Stimulated activated naive CD8-positive, alpha-beta T cell treated with anti-CD3 and anti-CD28 coated beads, Interleukin-15, amount 100 ng/mL, for 72 hours (primary cell): ENCODE measurements at regions not wholly inside any gene's neighbourhood (a gene's known extent, or its start where the extent isn't known, plus 50 kb on each side); places are given as distances from the start of the nearest gene placed in this dataset.
"Not testable (repeated sequence)": the region's sequence is repeated elsewhere in the genome, so short reads cannot be mapped to it uniquely, and the experiment has no call there.

Experiments used
- ATAC-seq: fragments of 150-1000 bp; cut with Tn5 transposase; 2 replicates; pipeline ENCODE4 v1.10.0; 2021; ENCODE audit warnings: mild to moderate bottlenecking, moderate library complexity
- DNase-seq, 2 donors: peaks; one replicate each; pipeline ENCODE4 v3.0.0; 2021 to 2022
- H3K27ac Mint-ChIP-seq, 2 donors: one replicate each; pipeline ENCODE4 v1.8.0; 2022; ENCODE audit warnings: mild to moderate bottlenecking in 2 of 2, mixed read lengths in 2 of 2, moderate library complexity in 2 of 2
- H3K27me3 Mint-ChIP-seq: one replicate; pipeline ENCODE4 v1.8.0; 2022; ENCODE audit warnings: mixed read lengths
- H3K4me1 Mint-ChIP-seq: one replicate; pipeline ENCODE4 v1.8.0; 2022; ENCODE audit warnings: mild to moderate bottlenecking, mixed read lengths
- H3K4me3 Mint-ChIP-seq, 2 donors: one replicate each; pipeline ENCODE4 v1.8.0; 2022; ENCODE audit warnings: mild to moderate bottlenecking in 2 of 2, mixed read lengths in 2 of 2, moderate library complexity in 1 of 2
- H3K9me3 Mint-ChIP-seq, 2 donors: one replicate each; pipeline ENCODE4 v1.8.0; 2022; ENCODE audit warnings: mixed read lengths in 2 of 2

DNA sequence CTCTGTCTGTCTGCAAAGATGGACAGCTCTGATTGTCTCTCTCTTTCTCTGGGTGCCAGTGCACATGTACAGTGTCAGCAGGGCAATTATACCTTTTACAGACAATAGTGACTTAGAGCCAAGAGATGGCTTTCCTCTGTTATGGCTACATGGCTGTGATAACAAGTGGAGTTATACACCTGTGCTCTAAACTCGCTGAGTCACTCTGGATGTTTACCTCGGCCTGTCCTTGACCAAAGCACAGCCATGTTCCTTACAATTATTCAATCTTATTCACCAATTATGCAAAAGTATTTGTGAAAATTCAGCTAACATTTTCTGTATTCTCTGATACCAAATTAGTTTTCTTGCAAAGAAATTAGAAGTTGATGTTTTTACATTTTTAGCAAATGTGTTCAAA is 475.5 kb upstream of the CCDC196 start:
- Mint-ChIP-seq H3K4me3 (no peak overlapping the region), H3K9me3 (peaks cover 0 to 9% of the 10 kb centered on the region in 2 donors), H3K4me1 (peaks cover 15% of the 10 kb centered on the region), H3K27me3 (no peaks in the 10 kb centered on the region), H3K27ac (no peak overlapping the region)
- no peak for ATAC-seq
- DNase-seq = no peak

DNA sequence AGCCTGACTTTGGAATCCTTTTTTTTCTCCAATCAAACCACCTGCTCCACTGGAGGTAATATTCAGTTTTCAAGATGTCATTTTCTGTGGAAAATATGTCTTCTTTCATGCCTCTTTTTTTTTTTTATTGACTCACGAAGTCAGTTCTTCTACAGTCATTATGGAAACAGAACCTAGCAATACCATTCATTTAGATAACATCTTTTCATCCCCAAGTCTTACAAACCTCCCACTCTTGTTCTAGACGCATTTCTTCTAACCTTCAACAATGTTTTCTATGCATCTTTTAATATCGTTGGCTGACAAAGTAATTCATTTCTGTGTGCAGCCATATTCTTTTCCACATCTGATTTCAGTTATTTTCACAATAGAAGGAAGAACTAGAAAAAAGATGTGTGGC is 474.3 kb upstream of the CCDC196 start:
- H3K27ac Mint-ChIP-seq = no peak overlapping the region
- DNase-seq = no peak

DNA sequence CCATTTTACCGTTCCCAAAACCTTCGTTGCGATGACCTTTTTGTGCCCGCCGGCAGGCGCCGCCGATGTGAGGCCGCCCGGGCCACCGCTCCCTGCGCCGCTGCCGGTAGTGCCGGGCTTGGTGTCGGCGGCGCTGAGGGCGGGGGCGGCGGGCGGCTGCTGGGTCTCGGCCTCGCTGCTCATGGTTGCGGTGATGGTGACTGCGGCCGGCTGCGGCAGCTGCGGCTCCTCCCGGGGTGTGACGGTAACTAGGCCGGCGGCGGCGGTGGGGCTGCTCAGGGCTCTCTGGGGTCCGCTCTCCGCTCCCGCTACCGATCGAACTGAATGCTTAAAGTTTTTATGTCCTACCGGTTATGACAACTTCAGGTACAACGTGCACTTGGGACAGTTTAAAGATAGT is 472.6 kb upstream of the CCDC196 start:
- H3K27me3 Mint-ChIP-seq, H3K27ac Mint-ChIP-seq, H3K4me3 Mint-ChIP-seq, ATAC-seq, DNase-seq: not testable (repeated sequence)
- Mint-ChIP-seq H3K9me3 (peaks cover 8 to 18% of the 10 kb centered on the region in 2 donors), H3K4me1 (peaks cover 15% of the 10 kb centered on the region)

More for the DNA sequence above, 474.3 kb upstream of the CCDC196 start:
- Mint-ChIP-seq H3K4me1 (peaks cover 15% of the 10 kb centered on the region), H3K9me3 (peaks cover 7 to 16% of the 10 kb centered on the region in 2 donors), H3K4me3 (peak overlapping the region in 1 of 2 donors; percentile 31), H3K27me3 (no peaks in the 10 kb centered on the region)
- no peak for ATAC-seq

DNA sequence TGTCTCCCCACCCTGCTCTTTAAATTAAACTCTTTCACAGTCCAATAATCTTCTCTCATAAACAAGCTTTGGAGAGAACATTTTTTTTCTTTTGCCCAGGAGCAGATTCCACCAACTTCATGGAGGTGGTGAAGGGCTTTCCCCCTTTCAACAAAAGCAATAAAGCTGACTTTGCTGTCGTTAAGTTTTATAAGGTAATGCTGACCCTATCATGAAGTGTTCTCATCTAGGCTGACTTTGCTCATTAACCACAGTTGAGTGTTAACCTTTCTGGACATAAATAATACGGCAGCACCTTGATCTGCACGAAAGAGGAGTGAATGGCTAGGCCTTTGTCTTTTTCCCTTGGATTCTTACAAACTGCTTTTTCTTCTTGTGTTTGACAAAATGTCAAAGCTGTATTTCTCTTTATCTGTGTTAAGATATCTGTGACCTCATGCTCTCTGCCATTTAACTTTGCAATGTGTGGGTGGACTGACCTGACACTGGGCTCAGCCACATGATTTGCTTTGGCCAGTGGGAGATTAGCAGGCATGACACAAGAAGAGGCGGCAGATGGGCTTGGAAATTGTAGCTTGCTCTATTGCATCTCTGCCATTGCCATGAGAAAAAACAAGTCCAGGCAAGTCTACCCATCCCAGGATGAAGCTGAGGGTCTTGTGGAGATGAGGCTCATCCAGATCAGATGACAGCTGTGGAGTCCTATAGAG is 470.9 kb upstream of the CCDC196 start:
- DNase-seq (no peak), ATAC-seq (no peak)
- Mint-ChIP-seq H3K4me1 (peaks cover 15% of the 10 kb centered on the region), H3K9me3 (peaks cover 8 to 18% of the 10 kb centered on the region in 2 donors), H3K27ac (no peak overlapping the region), H3K27me3 (no peaks in the 10 kb centered on the region), H3K4me3 (no peak overlapping the region)

DNA sequence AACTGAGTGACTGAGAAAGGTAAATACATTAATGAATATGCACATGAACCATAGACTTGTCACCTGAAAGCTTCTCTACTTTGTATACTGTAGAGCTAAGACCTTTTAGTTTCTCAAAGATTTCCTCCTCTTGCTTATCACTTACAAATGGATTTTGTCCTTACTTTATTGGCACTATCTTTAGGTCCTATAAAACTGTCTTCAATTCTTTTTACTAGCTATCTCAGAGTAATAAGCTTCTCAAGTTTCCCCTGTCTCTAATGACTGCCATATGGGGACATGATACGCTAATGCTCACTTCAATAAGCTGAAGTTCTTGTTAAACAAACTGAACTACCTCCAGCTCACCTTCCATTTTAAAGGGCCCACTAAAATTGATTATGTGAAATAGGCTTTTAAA is 468.2 kb upstream of the CCDC196 start:
- Mint-ChIP-seq H3K4me3 (no peak overlapping the region), H3K4me1 (peaks cover 2% of the 10 kb centered on the region), H3K27ac (no peak overlapping the region), H3K9me3 (peaks cover 8 to 17% of the 10 kb centered on the region in 2 donors), H3K27me3 (no peaks in the 10 kb centered on the region)
- ATAC-seq = no peak
- no peak for DNase-seq

- H3K27me3 Mint-ChIP-seq = no peaks in the 10 kb centered on the region
- no peak overlapping the region for H3K4me3 Mint-ChIP-seq
- no peak for DNase-seq
- no peaks in the 10 kb centered on the region for H3K9me3 Mint-ChIP-seq
- no peaks in the 10 kb centered on the region for H3K4me1 Mint-ChIP-seq
- no peak for ATAC-seq
- peak overlapping the region in 1 of 2 donors; percentile 67 for H3K27ac Mint-ChIP-seq
Observed at GRCh38 chr14:66022526-66022925, 463.6 kb upstream of the CCDC196 start.

GRCh38 chr14:66025779-66026178 is 460.4 kb upstream of the CCDC196 start:
- H3K27me3 Mint-ChIP-seq = no peaks in the 10 kb centered on the region
- ATAC-seq (no peak), DNase-seq (no peak)
- H3K4me1 Mint-ChIP-seq = no peaks in the 10 kb centered on the region
- no peak overlapping the region for H3K27ac Mint-ChIP-seq
- peaks cover 8 to 16% of the 10 kb centered on the region in 2 donors for H3K9me3 Mint-ChIP-seq
- no peak overlapping the region for H3K4me3 Mint-ChIP-seq

DNA sequence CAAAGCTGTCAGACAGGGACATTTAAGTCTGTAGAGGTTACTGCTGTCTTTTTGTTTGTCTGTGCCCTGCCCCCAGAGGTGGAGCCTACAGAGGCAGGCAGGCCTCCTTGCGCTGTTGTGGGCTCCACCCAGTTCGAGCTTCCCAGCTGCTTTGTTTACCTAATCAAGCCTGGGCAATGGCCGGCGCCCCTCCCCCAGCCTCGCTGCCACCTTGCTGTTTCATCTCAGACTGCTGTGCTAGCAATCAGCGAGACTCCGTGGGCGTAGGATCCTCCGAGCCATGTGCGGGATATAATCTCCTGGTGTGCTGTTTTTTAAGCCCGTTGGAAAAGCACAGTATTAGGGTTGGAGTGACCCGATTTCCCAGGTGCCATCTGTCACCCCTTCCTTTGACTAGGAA is 454.2 kb upstream of the CCDC196 start:
- not testable (repeated sequence) for DNase-seq, H3K4me1 Mint-ChIP-seq, ATAC-seq, H3K27ac Mint-ChIP-seq, H3K4me3 Mint-ChIP-seq, H3K27me3 Mint-ChIP-seq
- H3K9me3 Mint-ChIP-seq = peaks cover 17 to 51% of the 10 kb centered on the region in 2 donors

GRCh38 chr14:66032800-66033199 is 453.4 kb upstream of the CCDC196 start:
- H3K4me3 Mint-ChIP-seq = no peak overlapping the region
- H3K27me3 Mint-ChIP-seq = no peaks in the 10 kb centered on the region
- H3K27ac Mint-ChIP-seq = no peak overlapping the region
- no peak for DNase-seq
- no peak for ATAC-seq
- peaks cover 17 to 51% of the 10 kb centered on the region in 2 donors for H3K9me3 Mint-ChIP-seq
- no peaks in the 10 kb centered on the region for H3K4me1 Mint-ChIP-seq

GRCh38 chr14:66036547-66036946 is 449.6 kb upstream of the CCDC196 start:
- ATAC-seq (no peak), DNase-seq (no peak)
- no peaks in the 10 kb centered on the region for H3K4me1 Mint-ChIP-seq
- no peaks in the 10 kb centered on the region for H3K27me3 Mint-ChIP-seq
- H3K4me3 Mint-ChIP-seq = no peak overlapping the region
- no peak overlapping the region for H3K27ac Mint-ChIP-seq
- peaks cover 3 to 28% of the 10 kb centered on the region in 2 donors for H3K9me3 Mint-ChIP-seq

GRCh38 chr14:66037361-66037760 is 448.8 kb upstream of the CCDC196 start:
- H3K4me1 Mint-ChIP-seq = no peaks in the 10 kb centered on the region
- DNase-seq (no peak), ATAC-seq (no peak)
- H3K9me3 Mint-ChIP-seq = peaks cover 3 to 24% of the 10 kb centered on the region in 2 donors
- no peaks in the 10 kb centered on the region for H3K27me3 Mint-ChIP-seq
- no peak overlapping the region for H3K27ac Mint-ChIP-seq
- no peak overlapping the region for H3K4me3 Mint-ChIP-seq

DNA sequence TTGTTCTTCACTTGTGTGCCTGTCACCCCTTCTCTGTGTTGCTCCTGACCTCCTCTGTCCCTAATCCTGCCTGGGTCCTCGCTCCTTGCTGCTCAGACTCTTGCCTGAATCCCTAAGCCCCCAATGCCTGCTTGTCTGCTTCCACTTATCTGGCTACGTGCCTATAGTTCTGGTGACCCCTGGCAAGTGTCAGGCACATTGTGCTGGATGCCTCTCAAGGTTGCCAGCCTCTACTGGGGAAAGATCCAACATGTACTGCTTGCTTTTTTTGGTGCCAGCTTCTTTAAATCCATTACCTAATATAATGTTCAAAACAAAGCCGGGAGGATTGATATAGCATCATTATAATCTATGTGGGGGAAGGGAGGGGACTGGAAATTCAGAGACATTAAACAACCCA is 448.0 kb upstream of the CCDC196 start:
- DNase-seq = no peak
- H3K27me3 Mint-ChIP-seq = no peaks in the 10 kb centered on the region
- H3K9me3 Mint-ChIP-seq = peaks cover 3 to 16% of the 10 kb centered on the region in 2 donors
- no peaks in the 10 kb centered on the region for H3K4me1 Mint-ChIP-seq
- no peak overlapping the region for H3K27ac Mint-ChIP-seq
- no peak overlapping the region for H3K4me3 Mint-ChIP-seq
- ATAC-seq = no peak

- peaks cover 3 to 14% of the 10 kb centered on the region in 2 donors for H3K9me3 Mint-ChIP-seq
- no peaks in the 10 kb centered on the region for H3K4me1 Mint-ChIP-seq
- no peaks in the 10 kb centered on the region for H3K27me3 Mint-ChIP-seq
- no peak overlapping the region for H3K4me3 Mint-ChIP-seq
- DNase-seq (no peak), ATAC-seq (no peak)
- H3K27ac Mint-ChIP-seq = no peak overlapping the region
Observed at GRCh38 chr14:66038618-66039017, 447.6 kb upstream of the CCDC196 start.

GRCh38 chr14:66039495-66039894 is 446.7 kb upstream of the CCDC196 start:
- ATAC-seq = no peak
- H3K4me1 Mint-ChIP-seq = no peaks in the 10 kb centered on the region
- H3K27me3 Mint-ChIP-seq = no peaks in the 10 kb centered on the region
- H3K27ac Mint-ChIP-seq = no peak overlapping the region
- peaks cover 0 to 7% of the 10 kb centered on the region in 2 donors for H3K9me3 Mint-ChIP-seq
- no peak for DNase-seq
- H3K4me3 Mint-ChIP-seq = no peak overlapping the region

DNA sequence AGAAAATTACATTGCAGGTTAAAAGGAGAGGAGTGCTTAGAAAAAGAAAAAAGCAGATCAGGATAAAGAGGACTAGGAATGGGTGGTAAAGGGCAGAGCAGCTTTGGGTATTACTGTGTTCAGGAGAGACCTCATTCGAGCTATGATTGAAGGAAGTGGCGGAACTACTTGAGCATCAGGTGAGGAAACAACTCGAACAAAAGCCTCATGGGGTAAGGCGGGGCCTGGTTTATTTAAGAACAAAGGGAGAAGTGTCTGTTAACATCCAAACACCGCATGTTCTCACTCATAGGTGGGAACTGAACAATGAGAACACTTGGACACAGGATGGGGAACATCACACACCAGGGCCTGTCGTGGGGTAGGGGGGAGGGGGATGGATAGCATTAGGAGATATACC is 444.6 kb upstream of the CCDC196 start:
- H3K4me1 Mint-ChIP-seq = no peaks in the 10 kb centered on the region
- DNase-seq = no peak
- ATAC-seq = no peak
- no peak overlapping the region for H3K4me3 Mint-ChIP-seq
- H3K27ac Mint-ChIP-seq = no peak overlapping the region
- no peaks in the 10 kb centered on the region for H3K9me3 Mint-ChIP-seq
- no peaks in the 10 kb centered on the region for H3K27me3 Mint-ChIP-seq

- no peak overlapping the region for H3K4me3 Mint-ChIP-seq
- DNase-seq = no peak
- H3K27ac Mint-ChIP-seq = no peak overlapping the region
- H3K4me1 Mint-ChIP-seq = no peaks in the 10 kb centered on the region
- H3K27me3 Mint-ChIP-seq = no peaks in the 10 kb centered on the region
- H3K9me3 Mint-ChIP-seq = no peaks in the 10 kb centered on the region
- no peak for ATAC-seq
Observed at GRCh38 chr14:66043921-66044320, 442.2 kb upstream of the CCDC196 start.

GRCh38 chr14:66045572-66046021 is 440.6 kb upstream of the CCDC196 start:
- H3K4me3 Mint-ChIP-seq = no peak overlapping the region
- no peaks in the 10 kb centered on the region for H3K9me3 Mint-ChIP-seq
- DNase-seq = no peak
- H3K27me3 Mint-ChIP-seq = no peaks in the 10 kb centered on the region
- H3K4me1 Mint-ChIP-seq = no peaks in the 10 kb centered on the region
- no peak overlapping the region for H3K27ac Mint-ChIP-seq
- no peak for ATAC-seq
